GM23248 (cell line): ENCODE measurements at regions not wholly inside any gene's neighbourhood (a gene's known extent, or its start where the extent isn't known, plus 50 kb on each side); places are given as distances from the start of the nearest gene placed in this dataset.

ENCODE experiments used
- EZH2 ChIP-seq: fragments of 200-600 bp; sonication (generic); IDR thresholded peaks from 2 replicates; pipeline ENCODE4 v1.6.1; 2018; ENCODE audit warnings: antibody characterized with exemption, mild to moderate bottlenecking; ENCODE audit not compliant: insufficient read depth, poor library complexity, severe bottlenecking
- EZH2phosphoT487 ChIP-seq: fragments of 200-600 bp; sonication (generic); IDR thresholded peaks from 2 replicates; pipeline ENCODE4 v1.6.1; 2018; ENCODE audit warnings: antibody characterized with exemption, moderate library complexity, mild to moderate bottlenecking, low read depth; ENCODE audit not compliant: insufficient read depth

DNA sequence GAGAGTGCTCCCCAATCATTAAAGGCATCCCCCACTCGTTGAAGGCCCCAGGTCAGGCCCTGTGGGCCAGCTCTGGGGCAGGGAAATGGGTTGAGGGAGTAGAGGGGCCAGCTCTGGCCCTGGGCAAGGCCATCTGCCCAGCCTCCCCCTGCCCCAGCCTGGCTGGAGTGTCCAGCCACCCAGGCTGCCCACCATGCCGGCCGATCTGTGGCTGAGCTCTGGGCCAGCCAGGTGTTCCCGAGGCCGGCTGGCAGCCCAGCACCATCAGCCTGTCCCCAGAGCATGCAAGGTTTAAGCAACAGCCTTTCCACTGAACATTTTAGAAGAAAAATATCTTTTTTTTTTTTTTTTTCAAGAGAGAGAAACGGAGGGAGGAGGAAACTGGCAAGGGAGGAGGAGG is 62.8 kb upstream of the LINGO1 start:
- TF ChIP-seq EZH2 (no peak), EZH2phosphoT487 (no peak)
